Coronary artery (tissue), 2 donors: ENCODE measurements at regions not wholly inside any gene's neighbourhood (a gene's known extent, or its start where the extent isn't known, plus 50 kb on each side); places are given as distances from the start of the nearest gene placed in this dataset.
"Not testable (repeated sequence)": the region's sequence is repeated elsewhere in the genome, so short reads cannot be mapped to it uniquely, and the experiment has no call there.

Experiments
- DNase-seq: peaks from one replicate; pipeline ENCODE4 v3.0.0-alpha.2; 2017; ENCODE audit warnings: low spot score
- H3K27ac ChIP-seq, 2 donors: fragments of 200-600 bp; sonication (generic); one replicate each; pipeline ENCODE4 v1.5.1; 2016 to 2019
- H3K4me3 ChIP-seq: fragments of 200-600 bp; sonication (generic); 2 replicates; pipeline ENCODE4 v1.5.1; 2016; ENCODE audit warnings: mild to moderate bottlenecking, moderate library complexity
- CTCF ChIP-seq: fragments of 200-600 bp; sonication (generic); IDR thresholded peaks from one replicate; pipeline ENCODE4 v1.5.1; 2019; ENCODE audit warnings: antibody characterized with exemption

GRCh38 chr2:236354056-236354940 lies 90.1 kb upstream of the ASB18 start:
- no peak overlapping the region for H3K4me3 ChIP-seq
- no peak overlapping the region for H3K27ac ChIP-seq
- no peak for DNase-seq
- no peak for TF ChIP-seq CTCF

GRCh38 chr2:236354973-236355595 lies 90.9 kb upstream of the ASB18 start:
- no peak for TF ChIP-seq CTCF

GRCh38 chr2:236355911-236356310 lies 91.7 kb upstream of the ASB18 start:
- no peak overlapping the region for H3K27ac ChIP-seq
- no peak overlapping the region for H3K4me3 ChIP-seq
- TF ChIP-seq CTCF, result no peak
- DNase-seq, result no peak

More at GRCh38 chr2:236354973-236355595, 90.9 kb upstream of the ASB18 start:
- no peak overlapping the region for H3K4me3 ChIP-seq
- H3K27ac ChIP-seq, result no peak overlapping the region
- no peak for DNase-seq

- not testable (repeated sequence) for H3K27ac ChIP-seq, H3K4me3 ChIP-seq, DNase-seq
Measured at GRCh38 chr2:236356321-236356720, 92.1 kb upstream of the ASB18 start.

GRCh38 chr2:236358482-236358881 lies 94.3 kb upstream of the ASB18 start:
- DNase-seq, H3K4me3 ChIP-seq, H3K27ac ChIP-seq: not testable (repeated sequence)

GRCh38 chr2:236359426-236360045 lies 95.3 kb upstream of the ASB18 start:
- no peak for DNase-seq
- no peak overlapping the region for H3K4me3 ChIP-seq
- H3K27ac ChIP-seq, result no peak overlapping the region
- no peak for TF ChIP-seq CTCF

- no peak for TF ChIP-seq CTCF
- DNase-seq, result no peak
- Histone ChIP-seq H3K4me3 (no peak overlapping the region), H3K27ac (no peak overlapping the region)
Measured at GRCh38 chr2:236360496-236360895, 96.3 kb upstream of the ASB18 start.
